Loucy (cell line): ENCODE measurements at regions not wholly inside any gene's neighbourhood (a gene's known extent, or its start where the extent isn't known, plus 50 kb on each side); places are given as distances from the start of the nearest gene placed in this dataset.

ENCODE experiments used
- CTCF ChIP-seq: fragments of 200-600 bp; sonication (generic); conservative IDR thresholded peaks from 2 replicates; pipeline ENCODE4 v1.5.1; 2014; ENCODE audit warnings: mild to moderate bottlenecking, antibody characterized with exemption, low read length
- EZH2phosphoT487 ChIP-seq: fragments of 200-600 bp; IDR thresholded peaks from 2 replicates; pipeline ENCODE4 v1.6.1; 2018; ENCODE audit warnings: antibody characterized with exemption, mild to moderate bottlenecking, moderate library complexity, borderline replicate concordance

GRCh38 chr1:69409731-69410456 lies 157.8 kb upstream of the LRRC7 start:
- TF ChIP-seq CTCF, result no peak
- TF ChIP-seq EZH2phosphoT487, result no peak
